Eye (tissue), 1 donor: ENCODE measurements at regions not wholly inside any gene's neighbourhood (a gene's known extent, or its start where the extent isn't known, plus 50 kb on each side); places are given as distances from the start of the nearest gene placed in this dataset.
"Not testable (repeated sequence)": the region's sequence is repeated elsewhere in the genome, so short reads cannot be mapped to it uniquely, and the experiment has no call there.

ENCODE experiments used
- DNase-seq: peaks from one replicate; pipeline ENCODE4 v3.0.0-alpha.2; 2015

GRCh38 chr21:10367586-10367985 lies 153.8 kb upstream of the TPTE start:
- not testable (repeated sequence) for DNase-seq

DNA sequence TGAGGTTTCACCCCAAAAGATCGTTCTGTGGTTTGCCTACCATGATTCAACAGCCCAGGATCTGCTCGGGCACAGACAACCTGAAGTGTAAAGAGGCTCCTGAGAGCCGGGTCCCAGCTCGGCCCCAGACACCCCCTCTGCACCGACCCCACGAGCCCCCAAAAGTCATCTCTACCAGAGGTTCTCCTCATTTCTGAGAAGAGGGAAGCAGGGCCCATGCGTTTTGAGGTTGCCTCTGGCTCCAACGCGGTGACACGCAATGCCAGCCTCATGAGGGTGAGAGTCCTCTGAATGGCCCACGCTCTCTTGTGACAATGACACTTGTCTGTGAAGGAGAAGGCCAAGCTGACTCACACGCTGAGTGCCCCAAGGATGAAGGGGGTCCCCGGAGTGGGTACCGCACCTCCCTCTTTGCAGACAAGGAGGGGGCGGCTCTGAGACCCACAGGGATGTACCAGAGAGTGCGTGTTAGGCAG lies 153.0 kb upstream of the TPTE start:
- DNase-seq, result not testable (repeated sequence)

DNA sequence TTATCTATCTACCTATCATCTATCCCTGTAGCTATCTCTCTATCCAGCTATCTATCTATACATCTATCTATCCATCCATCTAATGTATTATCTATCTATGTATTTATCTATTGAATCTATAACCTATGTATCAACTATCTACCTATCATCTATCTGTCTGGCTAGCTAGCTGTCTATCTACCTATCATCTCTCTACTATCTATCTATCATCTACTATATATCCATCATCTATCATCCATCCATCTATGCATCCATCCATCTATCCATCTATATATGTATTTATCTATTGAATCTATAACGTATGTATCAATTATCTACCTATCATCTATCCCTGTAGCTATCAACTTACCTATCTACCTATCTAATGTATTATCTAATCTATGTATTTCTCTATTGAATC lies 152.1 kb upstream of the TPTE start:
- DNase-seq, result not testable (repeated sequence)

GRCh38 chr21:10377758-10378157 lies 143.6 kb upstream of the TPTE start:
- DNase-seq, result not testable (repeated sequence)

DNA sequence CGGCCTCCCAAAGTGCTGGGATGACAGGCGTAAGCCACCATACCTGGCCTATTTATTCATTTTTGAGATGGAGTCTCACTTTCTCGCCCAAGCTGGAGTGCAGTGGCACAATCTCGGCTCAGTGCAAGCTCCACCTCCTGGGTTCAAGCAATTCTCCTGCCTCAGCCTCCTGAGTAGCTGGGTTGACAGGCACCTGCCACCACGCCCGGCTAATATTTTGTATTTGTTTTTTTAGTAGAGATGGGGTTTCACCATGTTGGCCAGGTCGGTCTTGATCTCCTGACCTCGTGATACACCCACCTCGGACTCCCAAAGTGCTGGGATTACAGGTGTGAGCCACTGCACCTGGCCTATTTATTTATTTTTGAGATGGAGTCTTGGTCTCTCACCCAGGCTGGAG lies 141.6 kb upstream of the TPTE start:
- not testable (repeated sequence) for DNase-seq

DNA sequence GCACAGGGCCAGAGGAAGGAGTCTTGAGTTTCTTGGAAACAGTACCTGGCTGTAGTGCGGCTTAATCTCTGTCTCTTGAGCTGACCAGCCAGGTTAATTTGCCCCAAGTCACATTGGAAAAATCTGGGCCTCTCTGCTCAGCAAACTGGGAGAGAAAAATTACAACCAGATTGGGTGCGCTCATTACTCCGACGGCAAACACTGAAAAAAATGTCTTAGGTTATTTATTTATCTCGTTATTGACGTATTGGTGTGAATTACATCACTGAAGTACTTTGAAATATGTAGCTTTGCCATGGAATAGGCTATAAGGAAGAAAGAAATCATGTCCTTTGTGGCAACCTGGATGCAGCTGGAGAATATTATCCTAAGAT lies 139.7 kb upstream of the TPTE start:
- not testable (repeated sequence) for DNase-seq

- DNase-seq, result not testable (repeated sequence)
Observed at GRCh38 chr21:10382135-10382534, 139.2 kb upstream of the TPTE start.

DNA sequence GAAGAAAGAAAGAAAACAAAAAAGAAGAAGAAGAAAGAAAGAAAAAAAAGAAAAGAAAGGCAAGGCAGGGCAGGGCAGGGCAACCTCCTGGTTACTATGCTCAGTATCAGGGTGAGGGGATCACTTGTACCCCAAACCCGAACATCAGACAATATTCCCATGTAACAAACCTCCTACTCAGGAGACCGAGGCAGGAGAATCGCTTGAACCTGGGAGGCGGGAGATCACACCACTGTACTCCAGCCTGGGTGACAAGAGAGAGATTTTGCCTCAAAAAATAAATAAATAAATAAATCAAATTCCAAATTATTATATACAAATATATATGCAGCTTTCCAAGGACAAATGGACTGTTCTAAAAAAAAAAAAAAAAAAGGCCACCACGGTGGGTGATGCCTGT lies 138.8 kb upstream of the TPTE start:
- not testable (repeated sequence) for DNase-seq

- DNase-seq, result not testable (repeated sequence)
Observed at GRCh38 chr21:10383571-10383970, 137.8 kb upstream of the TPTE start.

- not testable (repeated sequence) for DNase-seq
Observed at GRCh38 chr21:10384304-10384861, 137.0 kb upstream of the TPTE start.

GRCh38 chr21:10385202-10385601 lies 136.2 kb upstream of the TPTE start:
- DNase-seq, result not testable (repeated sequence)

- not testable (repeated sequence) for DNase-seq
Observed at GRCh38 chr21:10385898-10386527, 135.4 kb upstream of the TPTE start.

- DNase-seq, result not testable (repeated sequence)
Observed at GRCh38 chr21:10387692-10388450, 133.5 kb upstream of the TPTE start.

GRCh38 chr21:10388625-10389024 lies 132.8 kb upstream of the TPTE start:
- DNase-seq, result not testable (repeated sequence)

GRCh38 chr21:10392301-10392700 lies 129.1 kb upstream of the TPTE start:
- DNase-seq, result not testable (repeated sequence)

GRCh38 chr21:10395963-10396362 lies 125.4 kb upstream of the TPTE start:
- not testable (repeated sequence) for DNase-seq

- not testable (repeated sequence) for DNase-seq
Observed at GRCh38 chr21:10397495-10397915, 123.9 kb upstream of the TPTE start.

GRCh38 chr21:10398692-10399489 lies 122.5 kb upstream of the TPTE start:
- not testable (repeated sequence) for DNase-seq

GRCh38 chr21:10400622-10401361 lies 120.6 kb upstream of the TPTE start:
- DNase-seq, result not testable (repeated sequence)

GRCh38 chr21:10402461-10402860 lies 118.9 kb upstream of the TPTE start:
- DNase-seq, result not testable (repeated sequence)

DNA sequence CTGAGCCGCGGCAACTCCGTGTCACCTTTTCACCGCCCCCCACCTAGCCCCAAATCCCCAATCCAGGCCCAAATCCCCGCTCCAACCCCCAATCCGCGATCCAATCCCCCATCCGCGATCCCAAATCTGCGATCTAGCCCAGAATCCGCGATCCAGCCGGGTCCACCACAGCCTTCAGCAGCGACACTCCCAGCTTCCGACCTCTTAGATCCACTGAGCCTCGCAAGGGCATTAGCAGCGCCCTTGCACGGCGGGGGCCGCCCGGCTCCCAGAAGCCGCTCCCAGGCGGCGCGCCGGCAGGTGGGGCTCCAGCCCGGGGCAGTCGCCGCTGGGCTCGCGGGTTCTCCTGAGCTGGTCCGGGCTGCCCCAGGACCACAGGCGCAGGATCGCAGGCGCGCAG lies 116.1 kb upstream of the TPTE start:
- DNase-seq, result not testable (repeated sequence)

DNA sequence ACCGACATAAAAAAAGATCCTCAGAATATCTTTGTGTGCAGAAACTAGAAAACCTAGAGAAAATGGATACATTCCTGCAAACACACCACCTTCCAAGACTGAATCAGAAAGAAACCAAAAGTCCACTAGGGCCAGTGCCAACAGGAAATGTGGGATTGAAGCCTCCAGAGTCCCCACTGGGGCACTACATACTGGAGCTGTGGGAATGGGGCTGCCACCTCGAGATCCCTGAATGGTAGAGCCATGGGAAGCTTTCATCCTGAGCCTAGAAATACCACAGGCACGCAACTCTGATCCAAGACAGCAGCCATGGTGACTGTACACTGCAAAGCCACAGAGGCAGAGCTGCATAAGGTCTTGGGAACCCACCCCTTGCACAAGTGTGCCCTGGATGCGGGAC lies 111.6 kb upstream of the TPTE start:
- not testable (repeated sequence) for DNase-seq
